ENCODE measurements at regions not wholly inside any gene's neighbourhood (a gene's known extent, or its start where the extent isn't known, plus 50 kb on each side); places are given as distances from the start of the nearest gene placed in this dataset.

GRCh38 chr13:72639377-72639776, 88.1 kb downstream of the MZT1 start:
- no peak for TF ChIP-seq EZH2 (IDR thresholded peaks at IDR 0.05; ENCODE audit: low read length, unreplicated experiment)
- TF ChIP-seq CTCF (conservative IDR thresholded peaks at IDR 0.05; ENCODE audit: low read depth, low read length): no peak
